Omental fat pad (tissue), 3 donors: ENCODE measurements at regions not wholly inside any gene's neighbourhood (a gene's known extent, or its start where the extent isn't known, plus 50 kb on each side); places are given as distances from the start of the nearest gene placed in this dataset. TPM values are rescaled to one million over a fixed set of nuclear protein-coding genes. Genes with fewer than 3 reads are reported as not detected.

ENCODE experiments used
- ATAC-seq: fragments of 150-250 bp; one replicate; pipeline ENCODE4 v1.9.1; 2016; ENCODE audit warnings: mild to moderate bottlenecking, moderate library complexity; ENCODE audit not compliant: low FRiP score
- DNase-seq: peaks from one replicate; pipeline ENCODE4 v3.0.0-alpha.2; 2019; ENCODE audit warnings: low spot score
- small RNA-seq: library from RNA; depleted of rRNA; stranded (forward); fragments of <200 nt; gene quantifications from one replicate; pipeline ENCODE3, GENCODE V24; 2016
- TF ChIP-seq, protein P1 (sequence below), 3 donors: fragments of 450-650 bp; IDR thresholded peaks; one replicate each; pipeline ENCODE4 v1.5.1; 2016 to 2017; ENCODE audit warnings: antibody characterized with exemption in 3 of 3, mild to moderate bottlenecking in 3 of 3, moderate library complexity in 2 of 3

DNA sequence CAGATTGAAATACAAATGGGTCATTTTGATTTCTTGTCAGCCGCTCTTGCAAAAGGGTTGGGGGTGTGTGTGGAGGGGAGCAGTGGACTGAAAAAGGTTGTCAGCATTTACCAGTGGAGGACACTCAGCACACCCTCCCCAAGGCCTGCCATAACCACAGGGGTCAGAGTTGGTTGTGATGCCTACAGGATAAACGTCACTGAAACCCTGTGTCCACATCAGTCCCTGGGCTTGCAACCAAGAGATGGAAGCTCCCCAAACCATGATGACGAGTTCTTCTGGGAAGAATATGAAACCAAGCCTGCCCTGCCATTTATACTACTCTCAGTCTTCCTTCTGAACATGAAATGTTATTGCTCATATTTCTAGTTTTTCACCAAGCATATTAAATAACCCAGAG is 54.0 kb upstream of the UMPS start:
- no peak for DNase-seq
- ATAC-seq = no peak
- TF ChIP-seq, protein P1, sequence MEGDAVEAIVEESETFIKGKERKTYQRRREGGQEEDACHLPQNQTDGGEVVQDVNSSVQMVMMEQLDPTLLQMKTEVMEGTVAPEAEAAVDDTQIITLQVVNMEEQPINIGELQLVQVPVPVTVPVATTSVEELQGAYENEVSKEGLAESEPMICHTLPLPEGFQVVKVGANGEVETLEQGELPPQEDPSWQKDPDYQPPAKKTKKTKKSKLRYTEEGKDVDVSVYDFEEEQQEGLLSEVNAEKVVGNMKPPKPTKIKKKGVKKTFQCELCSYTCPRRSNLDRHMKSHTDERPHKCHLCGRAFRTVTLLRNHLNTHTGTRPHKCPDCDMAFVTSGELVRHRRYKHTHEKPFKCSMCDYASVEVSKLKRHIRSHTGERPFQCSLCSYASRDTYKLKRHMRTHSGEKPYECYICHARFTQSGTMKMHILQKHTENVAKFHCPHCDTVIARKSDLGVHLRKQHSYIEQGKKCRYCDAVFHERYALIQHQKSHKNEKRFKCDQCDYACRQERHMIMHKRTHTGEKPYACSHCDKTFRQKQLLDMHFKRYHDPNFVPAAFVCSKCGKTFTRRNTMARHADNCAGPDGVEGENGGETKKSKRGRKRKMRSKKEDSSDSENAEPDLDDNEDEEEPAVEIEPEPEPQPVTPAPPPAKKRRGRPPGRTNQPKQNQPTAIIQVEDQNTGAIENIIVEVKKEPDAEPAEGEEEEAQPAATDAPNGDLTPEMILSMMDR (IDR thresholded peaks at IDR 0.05) = no peak

DNA sequence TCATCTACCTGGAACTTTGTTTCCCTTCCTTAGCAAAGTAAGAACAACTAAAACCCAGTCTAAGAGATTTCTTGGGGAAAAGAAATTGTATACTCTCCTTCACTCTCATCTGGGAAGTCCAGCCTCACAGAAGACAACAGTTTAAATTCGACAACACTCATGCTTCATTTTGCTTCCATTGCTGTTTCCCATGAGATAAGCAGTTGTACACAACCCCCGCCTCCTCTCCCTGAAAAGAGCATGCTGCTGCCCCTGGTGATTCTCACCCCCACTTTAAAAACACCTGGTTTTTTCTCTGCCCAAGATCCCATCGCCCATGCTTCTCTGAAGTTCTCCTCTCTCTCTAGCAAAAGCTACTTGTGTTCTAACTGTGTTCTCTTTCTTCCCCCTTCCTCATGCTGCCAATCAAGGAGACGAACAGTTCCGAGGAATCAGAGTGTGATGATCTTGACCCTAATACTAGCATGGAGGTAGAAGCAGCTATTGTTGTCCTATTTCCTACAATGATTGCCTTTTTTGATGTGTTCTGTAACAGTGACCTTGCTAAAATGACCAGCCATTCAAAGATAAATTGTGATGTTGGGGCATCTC is 51.1 kb upstream of the UMPS start:
- TF ChIP-seq, protein P1 (IDR thresholded peaks at IDR 0.05) = no peak
- DNase-seq = no peak
- no peak for ATAC-seq

Small RNAs in the stretch of these regions (small RNA-seq; reads per million reads assigned to genes)
- gene MIR5002 (not detected), gene MIR6083 (not detected), gene RNU6-143P (not detected)
